HG02943 (cell line): ENCODE measurements at regions not wholly inside any gene's neighbourhood (a gene's known extent, or its start where the extent isn't known, plus 50 kb on each side); places are given as distances from the start of the nearest gene placed in this dataset.

Experiments used
- ATAC-seq: cut with Tn5 transposase; IDR thresholded peaks from one replicate; pipeline ENCODE4 v1.9.1; 2021; ENCODE audit warnings: mild to moderate bottlenecking, low read depth, moderate library complexity; ENCODE audit not compliant: unreplicated experiment

- ATAC-seq = no peak
Measured at GRCh38 chr11:27907530-27907929, 200.4 kb downstream of the KIF18A start.

GRCh38 chr11:27907091-27907490 is 200.9 kb downstream of the KIF18A start:
- no peak for ATAC-seq

- ATAC-seq = no peak
Measured at GRCh38 chr11:27904358-27905055, 203.4 kb downstream of the KIF18A start.

GRCh38 chr11:27902981-27903624 is 202.8 kb upstream of the BDNF start:
- no peak for ATAC-seq

- ATAC-seq = no peak
Measured at GRCh38 chr11:27898166-27898565, 197.9 kb upstream of the BDNF start.

- ATAC-seq = no peak
Measured at GRCh38 chr11:27896096-27896495, 195.8 kb upstream of the BDNF start.

- no peak for ATAC-seq
Measured at GRCh38 chr11:27894552-27894951, 194.3 kb upstream of the BDNF start.

- no peak for ATAC-seq
Measured at GRCh38 chr11:27886857-27887256, 186.6 kb upstream of the BDNF start.

GRCh38 chr11:27882066-27882697 is 181.9 kb upstream of the BDNF start:
- no peak for ATAC-seq

- no peak for ATAC-seq
Measured at GRCh38 chr11:27875831-27876775, 175.8 kb upstream of the BDNF start.

GRCh38 chr11:27874998-27875830 is 175.0 kb upstream of the BDNF start:
- ATAC-seq = no peak

GRCh38 chr11:27873664-27874063 is 173.4 kb upstream of the BDNF start:
- no peak for ATAC-seq

GRCh38 chr11:27871056-27871455 is 170.8 kb upstream of the BDNF start:
- ATAC-seq = no peak

- ATAC-seq = no peak
Measured at GRCh38 chr11:27869701-27870100, 169.4 kb upstream of the BDNF start.

GRCh38 chr11:27868709-27869108 is 168.5 kb upstream of the BDNF start:
- ATAC-seq = no peak

- no peak for ATAC-seq
Measured at GRCh38 chr11:27868226-27868625, 168.0 kb upstream of the BDNF start.

- ATAC-seq = no peak
Measured at GRCh38 chr11:27865105-27865504, 164.8 kb upstream of the BDNF start.

- ATAC-seq = no peak
Measured at GRCh38 chr11:27864611-27865010, 164.4 kb upstream of the BDNF start.

- no peak for ATAC-seq
Measured at GRCh38 chr11:27864091-27864491, 163.8 kb upstream of the BDNF start.

- no peak for ATAC-seq
Measured at GRCh38 chr11:27863637-27864036, 163.4 kb upstream of the BDNF start.
